Liver (tissue), 7 donors: ENCODE measurements at regions not wholly inside any gene's neighbourhood (a gene's known extent, or its start where the extent isn't known, plus 50 kb on each side); places are given as distances from the start of the nearest gene placed in this dataset.

ENCODE experiments used
- DNase-seq: peaks from one replicate; pipeline ENCODE4 v3.0.0-alpha.2; 2017; ENCODE audit warnings: low spot score
- H3K27ac ChIP-seq, 2 donors: one replicate each; pipeline ENCODE4 v1.7.0; 2013; ENCODE audit warnings: inconsistent platforms in 2 of 2, low read length in 2 of 2, control low read depth in 1 of 2, low read depth in 1 of 2, mild to moderate bottlenecking in 1 of 2
- H3K27me3 ChIP-seq, 4 donors: one replicate each; pipeline versions ENCODE4 v1.6.1 to v1.7.0; 2013; ENCODE audit warnings: low read length in 3 of 4, inconsistent platforms in 1 of 4, mild to moderate bottlenecking in 1 of 4, moderate library complexity in 1 of 4; ENCODE audit not compliant: control insufficient read depth in 4 of 4, insufficient read depth in 4 of 4
- H3K36me3 ChIP-seq, 4 donors: one replicate each; pipeline versions ENCODE4 v1.6.1 to v1.7.0; 2013; ENCODE audit warnings: low read length in 3 of 4, mild to moderate bottlenecking in 3 of 4, low read depth in 1 of 4, moderate library complexity in 1 of 4; ENCODE audit not compliant: control insufficient read depth in 4 of 4, insufficient read depth in 3 of 4
- H3K4me1 ChIP-seq, 4 donors: one replicate each; pipeline versions ENCODE4 v1.6.1 to v1.7.0; 2013; ENCODE audit warnings: low read length in 3 of 4, mild to moderate bottlenecking in 3 of 4, moderate library complexity in 1 of 4; ENCODE audit not compliant: control insufficient read depth in 4 of 4, insufficient read depth in 4 of 4
- H3K4me3 ChIP-seq, 3 donors: one replicate each; pipeline versions ENCODE4 v1.6.1 to v1.7.0; 2013; ENCODE audit warnings: low read length in 3 of 3, control low read depth in 1 of 3, low read depth in 1 of 3, mild to moderate bottlenecking in 1 of 3
- H3K9ac ChIP-seq, 2 donors: one replicate each; pipeline ENCODE4 v1.7.0; 2013; ENCODE audit warnings: low read length in 2 of 2, mild to moderate bottlenecking in 2 of 2, moderate library complexity in 2 of 2, control low read depth in 1 of 2, low read depth in 1 of 2
- H3K9me3 ChIP-seq, 4 donors: one replicate each; pipeline versions ENCODE4 v1.6.1 to v1.7.0; 2013; ENCODE audit warnings: low read length in 3 of 4; ENCODE audit not compliant: control insufficient read depth in 4 of 4
- EGR1 ChIP-seq, 2 donors: IDR thresholded peaks; 2 replicates each; pipeline ENCODE4 v1.6.1; 2016 to 2018; ENCODE audit warnings: antibody characterized with exemption in 2 of 2, low read depth in 2 of 2
- FOXA2 ChIP-seq: IDR thresholded peaks from 2 replicates; pipeline ENCODE4 v1.6.1; 2016; ENCODE audit warnings: antibody characterized with exemption
- GABPA ChIP-seq, 2 donors: IDR thresholded peaks in 1 of 2; conservative IDR thresholded peaks in 1 of 2; 2 replicates each; pipeline ENCODE4 v1.6.1; 2016; ENCODE audit warnings: antibody characterized with exemption in 2 of 2, mild to moderate bottlenecking in 1 of 2, moderate library complexity in 1 of 2
- HNF4G ChIP-seq: IDR thresholded peaks from 2 replicates; pipeline ENCODE4 v1.6.1; 2016; ENCODE audit warnings: antibody characterized with exemption
- MAX ChIP-seq: IDR thresholded peaks from 2 replicates; pipeline ENCODE4 v1.6.1; 2016; ENCODE audit warnings: antibody characterized with exemption
- NR2F2 ChIP-seq: IDR thresholded peaks from 2 replicates; pipeline ENCODE4 v1.6.1; 2016; ENCODE audit warnings: antibody characterized with exemption
- RAD21 ChIP-seq, 2 donors: IDR thresholded peaks; 2 replicates each; pipeline ENCODE4 v1.6.1; 2016; ENCODE audit warnings: antibody characterized with exemption in 2 of 2, mild to moderate bottlenecking in 2 of 2
- REST ChIP-seq: IDR thresholded peaks from 2 replicates; pipeline ENCODE4 v1.6.1; 2016; ENCODE audit warnings: antibody characterized with exemption, mild to moderate bottlenecking
- RXRA ChIP-seq, 2 donors: IDR thresholded peaks; 2 replicates each; pipeline ENCODE4 v1.6.1; 2017 to 2018; ENCODE audit warnings: antibody characterized with exemption in 2 of 2, mild to moderate bottlenecking in 1 of 2
- SP1 ChIP-seq: IDR thresholded peaks from 2 replicates; pipeline ENCODE4 v1.6.1; 2018; ENCODE audit warnings: antibody characterized with exemption, mild to moderate bottlenecking
- TAF1 ChIP-seq: conservative IDR thresholded peaks from 2 replicates; pipeline ENCODE4 v1.6.1; 2016; ENCODE audit warnings: antibody characterized with exemption, mild to moderate bottlenecking
- YY1 ChIP-seq: IDR thresholded peaks from 2 replicates; pipeline ENCODE4 v1.6.1; 2016; ENCODE audit warnings: antibody characterized with exemption, mild to moderate bottlenecking
- ZBTB33 ChIP-seq: IDR thresholded peaks from 2 replicates; pipeline ENCODE4 v1.6.1; 2016; ENCODE audit warnings: antibody characterized with exemption
- WGBS: extraction: QIAGEN DNeasy Blood & Tissue Kit; methylation state at CpG from one replicate; pipeline ENCODE4 v1.1.7; 2013; 5-methylcytosine and 5-hydroxymethylcytosine counted together
- TF ChIP-seq, protein P1 (sequence below): IDR thresholded peaks from 2 replicates; pipeline ENCODE4 v1.6.1; 2016; ENCODE audit warnings: antibody characterized with exemption
- donor health status: healthy.
- donor health status: healthy.
- donor health status: healthy.
- donor health status: healthy.

GRCh38 chr5:8906303-8906967 is 639.4 kb downstream of the SEMA5A start:
- Histone ChIP-seq H3K9me3 (no peaks in the 10 kb centered on the region), H3K9ac (no peak overlapping the region), H3K4me1 (no peaks in the 10 kb centered on the region), H3K4me3 (no peak overlapping the region), H3K27ac (no peak overlapping the region), H3K27me3 (no peaks in the 10 kb centered on the region), H3K36me3 (no peaks in the 10 kb centered on the region)
- 78% methylated on average over 12 of the region's 12 CpGs for WGBS
- DNase-seq = no peak
- no peak for TF ChIP-seq HNF4G
- TF ChIP-seq ZBTB33 = no peak
- TF ChIP-seq YY1 = no peak
- TF ChIP-seq TAF1 = no peak
- no peak for TF ChIP-seq MAX
- TF ChIP-seq, protein P1, sequence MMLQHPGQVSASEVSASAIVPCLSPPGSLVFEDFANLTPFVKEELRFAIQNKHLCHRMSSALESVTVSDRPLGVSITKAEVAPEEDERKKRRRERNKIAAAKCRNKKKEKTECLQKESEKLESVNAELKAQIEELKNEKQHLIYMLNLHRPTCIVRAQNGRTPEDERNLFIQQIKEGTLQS = no peak
- TF ChIP-seq SP1 = no peak
- TF ChIP-seq REST = no peak
- TF ChIP-seq FOXA2 = no peak
- TF ChIP-seq EGR1 (IDR thresholded peaks at IDR 0.05; ENCODE audit: low read depth in 2 of 2) = no peak

DNA sequence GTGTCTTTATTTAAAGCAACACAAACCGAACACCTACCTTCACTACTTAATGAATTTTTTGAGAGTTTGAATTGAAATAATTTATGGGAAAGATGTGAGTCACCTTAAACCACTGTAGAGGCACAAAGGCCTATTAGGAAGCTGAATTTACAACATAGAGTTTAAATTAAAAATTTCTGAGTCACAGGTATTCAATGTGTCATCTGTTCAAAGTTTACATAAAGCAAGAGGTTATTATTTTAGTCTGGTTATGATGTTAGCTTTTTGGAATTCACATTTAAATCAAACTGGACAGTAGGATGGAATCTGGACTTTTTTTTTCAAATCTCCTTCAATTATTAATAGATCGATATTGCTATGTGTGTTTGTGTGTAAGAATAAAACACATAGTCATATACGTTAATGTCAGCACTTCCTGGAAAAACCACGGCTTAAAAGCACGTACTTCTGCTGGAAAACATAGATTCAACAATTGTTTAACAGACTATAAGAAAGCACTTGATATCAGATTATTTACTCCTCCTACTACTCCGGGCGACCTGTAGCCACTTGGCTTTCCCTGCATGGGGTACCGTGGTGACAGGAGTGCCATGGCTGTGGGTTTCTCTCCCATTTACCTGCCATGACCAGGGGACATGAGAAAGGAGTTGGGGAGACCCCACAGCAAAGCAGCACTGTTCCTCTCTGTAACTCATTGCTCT is 638.6 kb downstream of the SEMA5A start:
- Histone ChIP-seq H3K36me3 (no peaks in the 10 kb centered on the region), H3K9ac (no peak overlapping the region), H3K4me1 (no peaks in the 10 kb centered on the region), H3K27ac (no peak overlapping the region), H3K4me3 (no peak overlapping the region), H3K9me3 (no peaks in the 10 kb centered on the region), H3K27me3 (peaks cover 0 to 2% (median 0%) of the 10 kb centered on the region in 4 donors)
- DNase-seq = no peak
- TF ChIP-seq REST = no peak
- TF ChIP-seq MAX = no peak
- TF ChIP-seq EGR1 (IDR thresholded peaks at IDR 0.05; ENCODE audit: low read depth in 2 of 2) = no peak
- no peak for TF ChIP-seq RXRA (IDR thresholded peaks at IDR 0.05)
- no peak for TF ChIP-seq RAD21 (IDR thresholded peaks at IDR 0.05)
- no peak for TF ChIP-seq FOXA2
- TF ChIP-seq NR2F2 = no peak
- TF ChIP-seq GABPA (IDR thresholded peaks at IDR 0.05 in 1 of 2, conservative IDR thresholded peaks at IDR 0.05 in 1 of 2) = no peak
- no peak for TF ChIP-seq TAF1
- TF ChIP-seq HNF4G = no peak
- WGBS = 77% methylated on average over 8 of the region's 8 CpGs
